ENCODE measurements at regions not wholly inside any gene's neighbourhood (a gene's known extent, or its start where the extent isn't known, plus 50 kb on each side); places are given as distances from the start of the nearest gene placed in this dataset.

DNA sequence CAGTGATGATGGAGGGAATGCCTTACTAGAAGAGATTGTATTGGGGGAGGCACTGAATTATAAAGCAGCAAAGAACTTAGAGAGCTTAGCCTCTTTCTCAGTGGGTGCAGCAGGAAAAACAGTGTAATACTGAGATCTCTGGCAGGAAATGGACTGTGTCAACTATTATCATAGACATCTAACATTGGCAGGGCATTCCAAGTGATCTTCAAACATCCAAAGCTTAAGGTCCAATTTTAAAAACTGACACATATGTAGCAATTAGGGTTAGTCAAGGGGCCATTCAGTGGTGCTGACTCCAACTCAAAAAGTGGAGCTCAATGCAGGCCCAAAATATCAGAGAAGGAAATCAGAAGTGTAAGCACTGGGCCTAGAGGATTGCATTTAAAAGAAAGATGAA, 106.6 kb upstream of the DDX18 start:
- H3K9me3 Mint-ChIP-seq, result no peaks in the 10 kb centered on the region
- no peak for TF ChIP-seq CTCF (IDR thresholded peaks at IDR 0.05; ENCODE audit: unreplicated experiment in 3 of 3)
- no peak overlapping the region for H3K27ac Mint-ChIP-seq
- peaks cover 3% of the 10 kb centered on the region for H3K27me3 Mint-ChIP-seq (ENCODE audit: low read depth)
- no peak overlapping the region for H3K4me3 Mint-ChIP-seq
- H3K36me3 Mint-ChIP-seq (ENCODE audit: low read depth), result no peaks in the 10 kb centered on the region
- no peaks in the 10 kb centered on the region for H3K4me1 Mint-ChIP-seq

DNA sequence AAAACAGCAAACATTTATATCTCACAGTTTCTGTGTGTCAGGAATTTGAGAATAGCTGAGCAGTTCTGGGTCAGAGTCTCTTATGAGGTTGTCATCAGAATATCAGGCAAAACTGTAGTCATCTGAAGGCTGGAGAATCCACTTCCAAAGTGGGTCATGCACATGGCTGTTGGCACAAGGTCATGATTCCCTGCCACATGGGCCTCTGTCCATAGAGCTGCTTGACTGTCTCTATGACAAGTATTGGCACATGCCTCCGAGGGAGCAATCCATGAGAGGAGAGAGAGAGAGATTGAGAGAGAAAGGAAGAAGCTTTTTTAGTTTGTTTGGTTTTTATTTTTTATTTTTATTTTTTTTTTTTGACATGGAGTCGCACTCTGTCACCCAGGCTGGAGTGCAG, 101.8 kb upstream of the DDX18 start:
- H3K4me3 Mint-ChIP-seq, result no peak overlapping the region
- TF ChIP-seq CTCF (IDR thresholded peaks at IDR 0.05; ENCODE audit: unreplicated experiment in 3 of 3), result no peak
- H3K36me3 Mint-ChIP-seq (ENCODE audit: low read depth), result no peaks in the 10 kb centered on the region
- no peaks in the 10 kb centered on the region for H3K4me1 Mint-ChIP-seq
- no peaks in the 10 kb centered on the region for H3K27me3 Mint-ChIP-seq (ENCODE audit: low read depth)
- H3K27ac Mint-ChIP-seq, result no peak overlapping the region
- H3K9me3 Mint-ChIP-seq, result no peaks in the 10 kb centered on the region

DNA sequence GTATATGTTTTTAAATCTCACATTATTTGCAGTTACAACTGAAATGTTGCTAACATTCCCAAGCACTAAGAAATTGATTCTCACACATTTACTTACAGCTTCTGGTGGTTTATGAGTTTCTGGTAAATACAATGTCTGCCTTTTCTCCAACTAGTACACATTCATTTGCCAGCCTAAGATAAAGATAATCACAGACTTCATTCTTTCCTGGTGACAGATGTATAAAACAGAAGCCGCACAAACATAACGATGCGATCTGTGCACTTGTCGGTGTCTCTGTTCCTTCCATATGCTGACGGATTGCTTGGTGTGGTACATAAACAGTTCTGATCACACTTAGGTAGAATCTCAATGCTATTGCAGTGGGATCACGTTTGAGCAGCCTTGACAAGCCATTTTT, 100.4 kb upstream of the DDX18 start:
- Mint-ChIP-seq H3K4me3 (no peak overlapping the region), H3K4me1 (no peaks in the 10 kb centered on the region)

DNA sequence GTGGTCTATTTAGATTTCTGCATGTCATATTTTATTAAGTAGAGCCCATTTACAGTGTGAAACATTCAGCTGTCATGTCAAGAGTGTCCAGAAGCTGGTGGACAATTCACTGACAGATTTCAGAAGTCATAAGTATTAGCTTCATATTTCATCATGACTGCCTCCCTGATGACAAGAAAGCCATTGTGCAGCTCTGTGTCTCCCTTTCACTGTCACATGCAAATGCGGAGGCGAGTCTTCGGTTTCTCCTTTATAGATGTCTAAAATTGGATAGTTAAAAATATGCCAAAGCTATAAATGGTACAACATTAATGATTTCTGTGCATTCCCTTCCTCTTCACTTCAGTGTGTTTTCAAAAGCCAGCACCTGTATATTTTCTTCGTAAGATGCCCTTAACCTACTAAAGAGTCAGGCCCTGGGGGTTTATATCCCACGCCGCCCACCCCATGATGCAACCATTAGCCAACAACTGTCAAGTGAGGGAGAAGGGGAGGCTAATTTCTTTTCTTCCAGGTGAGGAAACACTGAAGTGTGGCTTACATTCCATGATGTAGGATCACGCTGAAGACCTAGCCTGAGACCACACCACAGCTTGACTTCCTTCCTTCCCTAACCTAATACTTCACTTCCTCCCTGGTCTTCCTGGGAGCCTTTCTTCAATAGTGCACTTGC, 99.6 kb upstream of the DDX18 start:
- Mint-ChIP-seq H3K4me1 (no peaks in the 10 kb centered on the region), H3K36me3 (ENCODE audit: low read depth) (no peaks in the 10 kb centered on the region), H3K27ac (no peak overlapping the region), H3K4me3 (no peak overlapping the region), H3K27me3 (ENCODE audit: low read depth) (no peaks in the 10 kb centered on the region), H3K9me3 (no peaks in the 10 kb centered on the region)
- no peak for TF ChIP-seq CTCF (IDR thresholded peaks at IDR 0.05; ENCODE audit: unreplicated experiment in 3 of 3)

More for the DNA sequence above, 100.4 kb upstream of the DDX18 start:
- Mint-ChIP-seq H3K27me3 (ENCODE audit: low read depth) (no peaks in the 10 kb centered on the region), H3K27ac (no peak overlapping the region), H3K36me3 (ENCODE audit: low read depth) (no peaks in the 10 kb centered on the region), H3K9me3 (no peaks in the 10 kb centered on the region)
- TF ChIP-seq CTCF (IDR thresholded peaks at IDR 0.05; ENCODE audit: unreplicated experiment in 3 of 3), result no peak

DNA sequence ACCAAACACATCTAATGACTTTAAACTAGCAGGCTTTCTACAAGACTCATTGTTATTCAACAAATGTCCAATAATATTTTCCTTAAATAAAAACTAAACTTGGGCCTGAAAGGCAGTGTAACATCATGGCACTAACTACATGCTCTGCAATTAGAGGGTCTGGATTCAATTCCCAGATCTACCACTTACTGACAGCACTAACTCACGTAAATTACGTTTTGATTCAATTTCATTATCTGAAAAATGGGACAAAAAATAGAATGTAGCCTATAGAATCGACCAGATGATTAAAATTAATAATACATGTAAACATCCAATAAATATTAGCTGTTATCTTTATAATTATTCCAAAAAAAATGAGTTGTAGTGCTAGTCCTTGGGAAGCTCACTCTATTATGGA, 98.0 kb upstream of the DDX18 start:
- Mint-ChIP-seq H3K4me1 (no peaks in the 10 kb centered on the region), H3K36me3 (ENCODE audit: low read depth) (no peaks in the 10 kb centered on the region), H3K4me3 (no peak overlapping the region), H3K27me3 (ENCODE audit: low read depth) (no peaks in the 10 kb centered on the region), H3K9me3 (no peaks in the 10 kb centered on the region), H3K27ac (no peak overlapping the region)
- no peak for TF ChIP-seq CTCF (IDR thresholded peaks at IDR 0.05; ENCODE audit: unreplicated experiment in 3 of 3)

DNA sequence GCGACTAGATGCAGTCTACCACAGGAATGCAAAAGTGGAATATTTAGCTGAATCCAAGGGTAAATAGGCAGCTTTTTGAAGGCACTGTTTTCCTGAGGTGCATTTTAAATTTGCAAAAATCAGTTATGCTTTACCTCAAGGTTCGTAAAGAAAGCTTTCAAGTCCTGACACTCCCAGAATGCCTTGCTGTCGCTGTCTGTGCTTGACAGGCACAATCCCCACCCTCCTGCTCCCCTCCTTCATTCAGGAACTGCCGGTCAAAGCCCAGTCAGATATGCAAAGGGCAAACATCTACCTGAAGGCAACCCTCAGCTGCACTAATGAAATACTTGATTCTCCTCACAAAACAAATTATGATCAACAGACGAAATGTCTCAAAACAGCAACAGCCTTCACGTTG, 97.4 kb upstream of the DDX18 start:
- Mint-ChIP-seq H3K4me1 (no peaks in the 10 kb centered on the region), H3K9me3 (no peaks in the 10 kb centered on the region), H3K27ac (no peak overlapping the region), H3K27me3 (ENCODE audit: low read depth) (no peaks in the 10 kb centered on the region), H3K36me3 (ENCODE audit: low read depth) (no peaks in the 10 kb centered on the region), H3K4me3 (no peak overlapping the region)
- TF ChIP-seq CTCF (IDR thresholded peaks at IDR 0.05; ENCODE audit: unreplicated experiment in 3 of 3), result no peak

Data from nephron (organoid).